Thyroid gland (tissue), 4 donors: ENCODE measurements at regions not wholly inside any gene's neighbourhood (a gene's known extent, or its start where the extent isn't known, plus 50 kb on each side); places are given as distances from the start of the nearest gene placed in this dataset.

Source experiments
- CTCF ChIP-seq, 6 experiments: fragments of 200-600 bp in 3 of 6; fragments of 450-650 bp in 3 of 6; sonication (generic) in 3 of 6; IDR thresholded peaks; one replicate each; pipeline ENCODE4 v1.5.1; 2016 to 2019; ENCODE audit warnings: antibody characterized with exemption in 6 of 6, mild to moderate bottlenecking in 2 of 6, inconsistent platforms in 1 of 6, moderate library complexity in 1 of 6
- POLR2A ChIP-seq, 2 donors: fragments of 450-650 bp; IDR thresholded peaks; one replicate each; pipeline ENCODE4 v1.6.1; 2017; ENCODE audit warnings: antibody characterized with exemption in 2 of 2, mild to moderate bottlenecking in 2 of 2, moderate library complexity in 1 of 2

GRCh38 chr17:77329741-77330531, 189.2 kb downstream of the SEC14L1 start:
- TF ChIP-seq CTCF (IDR thresholded peaks at IDR 0.05) (no peak), POLR2A (IDR thresholded peaks at IDR 0.05) (no peak)
